ENCODE measurements at regions not wholly inside any gene's neighbourhood (a gene's known extent, or its start where the extent isn't known, plus 50 kb on each side); places are given as distances from the start of the nearest gene placed in this dataset.

GRCh38 chr2:143946436-143947391, 573.2 kb downstream of the ZEB2 start:
- H3K27me3 Mint-ChIP-seq (ENCODE audit: low read depth in 2 of 2), result no peaks in the 10 kb centered on the region
- H3K4me1 Mint-ChIP-seq, result peaks cover 0 to 6% of the 10 kb centered on the region in 2 donors
- H3K4me3 ChIP-seq (ENCODE audit: low read length), result no peak overlapping the region
- no peak for DNase-seq
- peaks cover 2% of the 10 kb centered on the region for H3K36me3 ChIP-seq (ENCODE audit: control insufficient read depth, insufficient read depth, low read length)
- H3K36me3 Mint-ChIP-seq, result no peaks in the 10 kb centered on the region
- no peaks in the 10 kb centered on the region for H3K9me3 ChIP-seq (ENCODE audit: control insufficient read depth, insufficient read depth, low read length)
- H3K27me3 ChIP-seq (ENCODE audit: control insufficient read depth, insufficient read depth, low read length), result no peaks in the 10 kb centered on the region
- H3K4me3 Mint-ChIP-seq, result no peak overlapping the region
- TF ChIP-seq CTCF (IDR thresholded peaks at IDR 0.05), result no peak
- H3K4me1 ChIP-seq (ENCODE audit: control insufficient read depth, insufficient read depth, low read length), result no peaks in the 10 kb centered on the region
- WGBS (ENCODE audit: insufficient coverage), result 94% methylated on average over 18 of the region's 18 CpGs
- intact Hi-C loops (cut with micrococcal nuclease), result no loop called here
- no peak overlapping the region for H3K27ac ChIP-seq (ENCODE audit: low read length)
- no peaks in the 10 kb centered on the region for H3K9me3 Mint-ChIP-seq
- H3K27ac Mint-ChIP-seq, result no peak overlapping the region
- no peak for ATAC-seq

GRCh38 chr2:143942486-143942885, 577.4 kb downstream of the ZEB2 start:
- intact Hi-C loops (cut with micrococcal nuclease), result no loop called here
- Mint-ChIP-seq H3K9me3 (no peaks in the 10 kb centered on the region), H3K27me3 (ENCODE audit: low read depth in 2 of 2) (peaks cover 21 to 33% of the 10 kb centered on the region in 2 donors), H3K36me3 (no peaks in the 10 kb centered on the region), H3K4me1 (peaks cover 0 to 12% of the 10 kb centered on the region in 2 donors), H3K27ac (no peak overlapping the region), H3K4me3 (no peak overlapping the region)
- TF ChIP-seq CTCF (IDR thresholded peaks at IDR 0.05), result no peak
- ATAC-seq, result no peak
- no peak overlapping the region for H3K4me3 ChIP-seq (ENCODE audit: low read length)
- no peaks in the 10 kb centered on the region for H3K9me3 ChIP-seq (ENCODE audit: control insufficient read depth, insufficient read depth, low read length)
- peaks cover 11% of the 10 kb centered on the region for H3K27me3 ChIP-seq (ENCODE audit: control insufficient read depth, insufficient read depth, low read length)
- peaks cover 3% of the 10 kb centered on the region for H3K4me1 ChIP-seq (ENCODE audit: control insufficient read depth, insufficient read depth, low read length)
- no peak for DNase-seq
- H3K36me3 ChIP-seq (ENCODE audit: control insufficient read depth, insufficient read depth, low read length), result no peaks in the 10 kb centered on the region
- no peak overlapping the region for H3K27ac ChIP-seq (ENCODE audit: low read length)

- Mint-ChIP-seq H3K4me3 (no peak overlapping the region), H3K9me3 (no peaks in the 10 kb centered on the region), H3K27me3 (ENCODE audit: low read depth in 2 of 2) (peaks cover 30 to 41% of the 10 kb centered on the region in 2 donors), H3K27ac (no peak overlapping the region), H3K4me1 (peaks cover 8 to 15% of the 10 kb centered on the region in 2 donors), H3K36me3 (no peaks in the 10 kb centered on the region)
- H3K9me3 ChIP-seq (ENCODE audit: control insufficient read depth, insufficient read depth, low read length), result no peaks in the 10 kb centered on the region
- no peaks in the 10 kb centered on the region for H3K36me3 ChIP-seq (ENCODE audit: control insufficient read depth, insufficient read depth, low read length)
- H3K27me3 ChIP-seq (ENCODE audit: control insufficient read depth, insufficient read depth, low read length), result peaks cover 16% of the 10 kb centered on the region
- DNase-seq (no peak), ATAC-seq (no peak)
- H3K4me1 ChIP-seq (ENCODE audit: control insufficient read depth, insufficient read depth, low read length), result peaks cover 8% of the 10 kb centered on the region
- intact Hi-C loops (cut with micrococcal nuclease), result no loop called here
- no peak for TF ChIP-seq CTCF (IDR thresholded peaks at IDR 0.05)
- H3K27ac ChIP-seq (ENCODE audit: low read length), result no peak overlapping the region
- H3K4me3 ChIP-seq (ENCODE audit: low read length), result no peak overlapping the region
- WGBS (ENCODE audit: insufficient coverage), result 94% methylated on average over 2 of the region's 3 CpGs
Measured at GRCh38 chr2:143940720-143941119, 579.2 kb downstream of the ZEB2 start.

All from natural killer cell (primary cell).